Spinal cord (tissue), 9 donors: ENCODE measurements at regions not wholly inside any gene's neighbourhood (a gene's known extent, or its start where the extent isn't known, plus 50 kb on each side); places are given as distances from the start of the nearest gene placed in this dataset.
"Not testable (repeated sequence)": the region's sequence is repeated elsewhere in the genome, so short reads cannot be mapped to it uniquely, and the experiment has no call there.

Source experiments
- DNase-seq, 6 donors: peaks; one replicate each; pipeline versions ENCODE4 v3.0.0 to v3.0.0-alpha.2; 2013 to 2015; ENCODE audit warnings: low spot score in 6 of 6, low read depth in 4 of 6
- H3K27ac ChIP-seq: one replicate; pipeline ENCODE4 v1.5.1; 2013; ENCODE audit warnings: low read depth, low read length, control low read depth
- H3K27me3 ChIP-seq: one replicate; pipeline ENCODE4 v1.6.1; 2013; ENCODE audit warnings: low read length; ENCODE audit not compliant: control insufficient read depth, insufficient read depth
- H3K36me3 ChIP-seq: one replicate; pipeline ENCODE4 v1.6.1; 2013; ENCODE audit warnings: low read length; ENCODE audit not compliant: control insufficient read depth, insufficient read depth
- H3K4me1 ChIP-seq: one replicate; pipeline ENCODE4 v1.6.1; 2013; ENCODE audit warnings: low read length; ENCODE audit not compliant: control insufficient read depth, insufficient read depth
- H3K4me3 ChIP-seq: one replicate; pipeline ENCODE4 v1.5.1; 2013; ENCODE audit warnings: low read depth, low read length, control low read depth
- H3K9me3 ChIP-seq: one replicate; pipeline ENCODE4 v1.6.1; 2013; ENCODE audit warnings: low read length; ENCODE audit not compliant: control insufficient read depth, insufficient read depth
- WGBS: methylation state at CpG from one replicate; pipeline ENCODE4 v1.1.5; 2013; ENCODE audit warnings: missing lambda C conversion rate; ENCODE audit not compliant: insufficient coverage; 5-methylcytosine and 5-hydroxymethylcytosine counted together
- donor health status: healthy.

- no peak overlapping the region for H3K27ac ChIP-seq
- no peaks in the 10 kb centered on the region for H3K4me1 ChIP-seq
- DNase-seq: no peak
- no peaks in the 10 kb centered on the region for H3K36me3 ChIP-seq
- no peaks in the 10 kb centered on the region for H3K27me3 ChIP-seq
- H3K9me3 ChIP-seq: no peaks in the 10 kb centered on the region
- no peak overlapping the region for H3K4me3 ChIP-seq
- no CpG with 5 or more reads among the region's 1 CpG for WGBS
These were observed 621.5 kb upstream of the ADGRL2 start for GRCh38 chr1:81179242-81179641.

- H3K36me3 ChIP-seq, H3K9me3 ChIP-seq, H3K27ac ChIP-seq, H3K4me3 ChIP-seq, DNase-seq, H3K4me1 ChIP-seq, H3K27me3 ChIP-seq: not testable (repeated sequence)
- 98% methylated on average over 7 of the region's 30 CpGs for WGBS
These were observed 622.2 kb upstream of the ADGRL2 start for GRCh38 chr1:81178431-81179093.

- H3K4me1 ChIP-seq: no peaks in the 10 kb centered on the region
- H3K36me3 ChIP-seq: no peaks in the 10 kb centered on the region
- H3K9me3 ChIP-seq: no peaks in the 10 kb centered on the region
- 92% methylated on average over 2 of the region's 2 CpGs for WGBS
- DNase-seq: no peak
- no peaks in the 10 kb centered on the region for H3K27me3 ChIP-seq
- H3K4me3 ChIP-seq: no peak overlapping the region
- no peak overlapping the region for H3K27ac ChIP-seq
These were observed 625.8 kb upstream of the ADGRL2 start for GRCh38 chr1:81174811-81175476.

- Histone ChIP-seq H3K9me3 (no peaks in the 10 kb centered on the region), H3K36me3 (no peaks in the 10 kb centered on the region), H3K27me3 (no peaks in the 10 kb centered on the region), H3K4me1 (no peaks in the 10 kb centered on the region), H3K4me3 (no peak overlapping the region), H3K27ac (no peak overlapping the region)
- WGBS: 83% methylated on average over 2 of the region's 2 CpGs
- DNase-seq: no peak
These were observed 626.7 kb upstream of the ADGRL2 start for GRCh38 chr1:81174052-81174451.

- Histone ChIP-seq H3K9me3 (no peaks in the 10 kb centered on the region), H3K4me3 (no peak overlapping the region), H3K36me3 (no peaks in the 10 kb centered on the region), H3K4me1 (no peaks in the 10 kb centered on the region), H3K27me3 (no peaks in the 10 kb centered on the region), H3K27ac (no peak overlapping the region)
- WGBS: no CpG with 5 or more reads among the region's 2 CpGs
- DNase-seq: no peak
These were observed 628.3 kb upstream of the ADGRL2 start for GRCh38 chr1:81172483-81172882.

GRCh38 chr1:81170721-81171120, 630.0 kb upstream of the ADGRL2 start:
- no peak overlapping the region for H3K4me3 ChIP-seq
- no peaks in the 10 kb centered on the region for H3K36me3 ChIP-seq
- no peaks in the 10 kb centered on the region for H3K9me3 ChIP-seq
- WGBS: no CpG with 5 or more reads among the region's 2 CpGs
- DNase-seq: no peak
- no peaks in the 10 kb centered on the region for H3K4me1 ChIP-seq
- H3K27me3 ChIP-seq: no peaks in the 10 kb centered on the region
- no peak overlapping the region for H3K27ac ChIP-seq

GRCh38 chr1:81165963-81166362, 634.8 kb upstream of the ADGRL2 start:
- Histone ChIP-seq H3K4me3 (no peak overlapping the region), H3K27ac (no peak overlapping the region), H3K36me3 (no peaks in the 10 kb centered on the region), H3K27me3 (no peaks in the 10 kb centered on the region), H3K4me1 (no peaks in the 10 kb centered on the region), H3K9me3 (no peaks in the 10 kb centered on the region)
- WGBS: no CpG with 5 or more reads among the region's 2 CpGs
- DNase-seq: no peak

GRCh38 chr1:81160696-81161095, 640.0 kb upstream of the ADGRL2 start:
- 100% methylated on average over 2 of the region's 3 CpGs for WGBS
- H3K9me3 ChIP-seq: no peaks in the 10 kb centered on the region
- no peak overlapping the region for H3K27ac ChIP-seq
- no peaks in the 10 kb centered on the region for H3K36me3 ChIP-seq
- no peak for DNase-seq
- H3K4me3 ChIP-seq: no peak overlapping the region
- H3K4me1 ChIP-seq: no peaks in the 10 kb centered on the region
- no peaks in the 10 kb centered on the region for H3K27me3 ChIP-seq

GRCh38 chr1:81158592-81158991, 642.1 kb upstream of the ADGRL2 start:
- Histone ChIP-seq H3K36me3 (no peaks in the 10 kb centered on the region), H3K4me1 (no peaks in the 10 kb centered on the region), H3K27ac (no peak overlapping the region), H3K4me3 (no peak overlapping the region), H3K27me3 (no peaks in the 10 kb centered on the region), H3K9me3 (no peaks in the 10 kb centered on the region)
- peak in 1 of 6 donors; percentile 17 for DNase-seq
- WGBS: 31% methylated on average over 2 of the region's 3 CpGs

GRCh38 chr1:81157686-81158085, 643.0 kb upstream of the ADGRL2 start:
- Histone ChIP-seq H3K4me3 (no peak overlapping the region), H3K27ac (no peak overlapping the region), H3K9me3 (no peaks in the 10 kb centered on the region), H3K4me1 (no peaks in the 10 kb centered on the region), H3K36me3 (no peaks in the 10 kb centered on the region), H3K27me3 (no peaks in the 10 kb centered on the region)
- no peak for DNase-seq
- WGBS: no CpG with 5 or more reads among the region's 1 CpG
